ENCODE measurements at regions not wholly inside any gene's neighbourhood (a gene's known extent, or its start where the extent isn't known, plus 50 kb on each side); places are given as distances from the start of the nearest gene placed in this dataset.

DNA sequence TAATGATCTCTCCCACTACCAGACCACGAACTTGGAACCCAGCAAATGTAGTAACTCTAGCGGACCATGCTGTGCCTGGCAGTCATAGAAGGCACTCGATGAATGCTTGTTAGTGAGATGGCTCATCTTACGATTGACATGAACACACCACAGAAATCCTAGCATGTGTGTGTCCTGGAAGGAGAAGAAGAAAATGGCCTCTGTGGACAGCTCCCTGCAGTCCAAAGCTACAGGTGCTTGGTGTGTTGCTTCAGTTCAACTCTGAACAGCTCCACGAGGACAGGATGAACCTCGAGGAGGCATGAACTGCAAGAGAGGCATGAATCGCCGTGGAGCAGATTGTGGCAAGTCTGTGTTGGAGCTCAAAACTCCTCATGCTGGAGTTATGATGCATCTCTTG lies 93.5 kb downstream of the KLF6 start:
- no peak for DNase-seq (ENCODE audit: low spot score)

DNA sequence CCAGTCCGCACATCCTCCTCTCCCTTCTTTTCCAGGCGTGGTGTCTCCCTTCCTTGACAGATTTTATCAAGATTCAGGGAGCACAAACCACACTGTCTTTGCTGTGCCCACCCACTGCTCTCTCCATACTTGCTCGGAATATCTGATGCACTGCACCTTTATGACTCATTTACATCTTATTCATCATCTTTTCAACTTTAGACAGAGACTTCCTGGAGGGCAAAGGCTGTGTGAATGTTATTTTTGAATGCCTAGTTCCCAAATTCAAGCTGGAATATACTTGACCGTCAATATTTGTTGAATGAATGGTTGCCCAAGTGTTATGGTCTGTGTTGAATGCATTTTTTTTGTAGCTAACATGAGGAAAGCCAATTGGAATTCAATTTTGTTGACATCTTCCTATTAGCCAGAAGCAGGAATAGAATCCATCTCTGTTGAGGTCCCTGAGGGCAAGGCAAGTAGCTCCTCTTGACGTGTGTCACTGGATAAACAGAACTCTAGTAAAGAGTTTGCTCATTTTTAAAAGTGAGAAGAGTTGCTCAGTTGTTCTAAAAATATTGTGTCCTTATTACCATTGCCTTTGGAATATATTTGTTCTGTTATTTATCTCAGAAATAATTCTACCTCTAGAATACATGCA lies 95.0 kb downstream of the KLF6 start:
- DNase-seq (ENCODE audit: low spot score): no peak

DNA sequence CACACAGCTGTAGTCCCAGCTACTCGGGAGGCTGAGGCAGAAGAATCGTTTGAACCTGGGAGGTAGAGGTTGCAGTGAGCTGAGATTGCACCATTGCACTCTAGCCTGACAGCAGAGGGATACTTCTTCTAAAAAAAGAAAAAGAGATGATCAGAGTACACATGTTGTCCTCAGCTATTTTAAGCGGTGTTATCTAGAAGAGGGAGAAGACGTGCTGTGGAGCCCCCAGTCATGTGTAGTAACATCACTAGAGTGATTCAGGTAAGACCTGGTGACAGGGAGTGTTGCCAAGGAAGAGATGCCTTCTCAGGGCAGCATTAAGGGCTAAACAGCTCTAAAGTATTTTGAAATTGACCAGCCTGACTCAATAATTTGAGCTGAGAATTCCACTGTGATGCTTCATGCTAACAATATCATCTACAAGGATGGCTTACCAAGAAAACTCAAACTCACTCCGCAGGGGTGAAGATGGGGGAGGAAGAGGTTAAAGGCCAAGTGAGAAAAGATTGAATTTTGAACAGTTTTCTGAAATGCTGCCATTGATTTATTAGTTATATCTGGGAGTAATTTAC lies 97.4 kb downstream of the KLF6 start:
- DNase-seq (ENCODE audit: low spot score): no peak

DNA sequence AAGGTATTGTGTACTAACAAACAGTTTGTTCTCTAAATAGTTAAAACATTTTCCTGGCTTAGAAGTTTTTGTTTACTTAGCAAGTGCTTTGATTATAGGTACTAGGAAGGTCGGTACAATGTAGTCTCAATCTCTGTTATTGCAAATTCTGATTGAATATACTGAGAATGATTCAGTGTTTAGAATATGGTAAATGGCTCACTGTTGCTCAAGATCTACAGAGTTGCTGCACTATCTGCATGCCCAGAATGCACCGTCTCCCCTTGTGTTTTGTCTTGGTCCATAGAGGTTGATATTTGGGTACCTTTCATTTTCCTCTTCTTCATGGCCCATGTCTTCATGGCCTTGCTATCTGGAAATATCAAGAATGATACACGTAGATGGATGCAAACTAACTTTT lies 99.6 kb downstream of the KLF6 start:
- DNase-seq (ENCODE audit: low spot score): no peak

DNA sequence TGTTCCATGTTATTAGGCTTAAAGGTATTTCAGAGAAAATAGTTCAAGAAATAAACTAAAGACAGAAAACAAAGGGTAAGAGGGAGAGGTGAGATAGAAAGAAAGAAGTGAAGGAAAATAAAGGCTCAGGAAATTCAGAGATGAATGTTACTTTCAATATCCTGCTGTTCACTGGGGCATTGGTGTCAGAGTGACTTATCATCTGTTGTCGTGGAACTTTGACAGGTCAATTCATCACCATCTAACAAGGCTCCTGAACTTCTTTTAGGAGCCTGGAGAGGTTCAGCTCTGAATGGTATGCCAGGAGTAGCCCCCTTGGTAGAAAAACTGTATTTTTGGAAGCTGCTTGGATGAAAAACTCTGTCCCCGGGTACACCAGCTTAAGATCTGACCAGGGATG lies 100.1 kb downstream of the KLF6 start:
- DNase-seq (ENCODE audit: low spot score): no peak

DNA sequence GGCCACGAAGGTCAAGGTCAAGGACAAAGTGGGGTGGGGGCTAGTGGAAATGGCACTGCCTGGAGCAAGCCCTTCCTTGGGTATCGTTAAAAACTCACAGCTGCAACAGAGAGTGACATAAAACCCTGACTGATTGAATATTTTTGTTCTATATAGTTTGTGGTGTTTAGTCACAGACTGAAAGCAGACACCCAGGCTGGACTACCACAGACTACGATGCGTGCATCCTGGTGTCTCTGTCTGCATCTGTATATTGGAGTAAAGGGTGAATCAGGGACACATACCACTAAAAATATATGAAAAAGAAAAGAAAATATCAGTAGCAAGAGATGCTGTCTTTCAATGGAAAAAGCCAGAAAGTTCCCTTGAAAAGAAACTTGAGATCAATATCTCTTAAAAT lies 101.4 kb downstream of the KLF6 start:
- DNase-seq (ENCODE audit: low spot score): no peak

DNA sequence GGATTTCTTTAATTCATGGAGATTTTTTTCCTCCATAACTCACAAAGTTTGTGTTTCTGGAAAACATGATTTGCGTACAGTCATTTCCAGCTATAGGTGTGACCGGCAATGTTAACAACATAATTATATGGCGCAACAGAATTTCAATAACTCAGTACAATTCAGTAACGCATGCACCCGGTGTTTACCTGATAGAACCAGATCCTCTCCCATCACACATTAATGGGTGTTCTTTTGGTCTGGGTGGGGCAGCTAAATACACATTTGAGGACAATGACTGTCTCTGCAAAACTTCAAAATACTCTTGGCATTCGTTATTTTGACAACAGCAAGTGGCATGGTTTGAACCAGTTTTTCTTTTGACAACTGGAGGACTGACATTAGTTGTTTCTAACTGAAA lies 102.3 kb downstream of the KLF6 start:
- DNase-seq (ENCODE audit: low spot score): no peak

DNA sequence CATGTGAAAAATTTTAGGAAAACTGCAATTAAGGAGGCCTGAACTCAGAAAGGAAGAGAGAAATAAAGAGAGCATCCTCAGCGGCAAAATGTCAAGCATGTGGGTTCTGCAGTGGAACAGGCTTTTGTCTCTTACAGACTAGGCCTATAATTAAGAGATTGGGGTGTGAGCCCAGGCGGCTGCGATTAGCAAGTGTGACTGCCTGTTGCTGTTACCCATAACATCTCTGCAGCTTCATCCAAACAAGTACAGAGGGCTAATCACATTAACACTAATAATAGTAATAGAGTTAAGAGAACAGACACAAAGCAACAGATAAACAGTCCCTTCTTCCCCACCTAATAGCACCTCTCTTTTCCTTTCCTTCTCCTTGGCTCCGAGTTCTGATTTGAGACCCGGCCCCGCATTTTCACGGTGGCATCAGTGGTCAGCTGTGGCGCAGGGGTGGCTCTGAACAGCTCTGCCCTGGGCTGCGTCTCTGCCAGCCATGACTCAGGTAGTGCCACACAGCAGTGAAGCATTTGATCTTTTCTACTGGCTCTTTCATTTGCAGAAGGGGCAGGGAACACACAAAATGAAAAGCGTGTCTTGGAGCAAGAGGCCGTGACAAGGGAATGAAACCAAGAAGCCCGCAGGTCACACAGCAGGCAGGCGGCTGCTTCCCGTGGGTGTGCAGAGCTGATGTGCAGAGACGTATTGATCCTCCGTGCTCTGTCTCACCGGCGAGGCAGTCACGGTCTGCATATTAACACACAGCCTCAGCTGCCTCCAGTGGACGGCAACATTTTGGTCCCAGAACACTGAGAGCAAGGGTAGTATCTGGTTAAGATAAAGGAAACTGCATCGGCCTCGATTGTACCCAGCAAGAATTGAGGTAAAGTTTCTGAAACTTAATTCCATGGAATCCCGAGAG lies 103.1 kb downstream of the KLF6 start:
- DNase-seq (ENCODE audit: low spot score): no peak

DNA sequence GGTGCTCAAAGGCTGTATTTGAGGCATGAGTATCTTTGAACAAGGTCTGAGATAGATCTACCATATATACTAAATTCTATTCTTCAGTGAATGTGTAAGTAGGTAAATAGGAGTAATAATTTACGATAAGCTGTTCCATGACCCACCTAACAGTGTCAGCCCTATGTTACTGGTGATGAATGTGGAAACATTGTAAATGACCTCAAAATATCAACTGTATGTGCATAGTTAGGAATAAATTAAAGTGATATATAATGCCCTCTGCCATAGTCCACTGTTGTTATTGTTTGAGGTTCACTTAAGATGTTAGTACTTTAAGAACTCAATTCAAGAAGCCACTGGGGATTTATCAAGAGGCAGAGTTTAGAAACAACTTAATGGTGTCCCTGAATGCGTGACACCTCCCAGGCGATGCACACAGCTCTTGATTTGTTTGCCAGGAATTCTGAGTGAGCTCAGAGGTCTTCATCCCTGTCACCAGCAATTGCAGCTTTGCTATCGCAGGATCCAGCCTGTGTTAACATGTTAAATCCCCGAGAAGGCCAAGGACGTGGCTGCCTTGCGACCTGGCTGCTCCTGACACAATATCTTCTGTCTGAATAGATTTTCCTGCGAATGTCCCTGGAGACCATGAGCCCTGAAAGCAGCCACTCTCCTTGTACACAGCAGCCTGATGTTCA lies 104.9 kb downstream of the KLF6 start:
- DNase-seq (ENCODE audit: low spot score): no peak

DNA sequence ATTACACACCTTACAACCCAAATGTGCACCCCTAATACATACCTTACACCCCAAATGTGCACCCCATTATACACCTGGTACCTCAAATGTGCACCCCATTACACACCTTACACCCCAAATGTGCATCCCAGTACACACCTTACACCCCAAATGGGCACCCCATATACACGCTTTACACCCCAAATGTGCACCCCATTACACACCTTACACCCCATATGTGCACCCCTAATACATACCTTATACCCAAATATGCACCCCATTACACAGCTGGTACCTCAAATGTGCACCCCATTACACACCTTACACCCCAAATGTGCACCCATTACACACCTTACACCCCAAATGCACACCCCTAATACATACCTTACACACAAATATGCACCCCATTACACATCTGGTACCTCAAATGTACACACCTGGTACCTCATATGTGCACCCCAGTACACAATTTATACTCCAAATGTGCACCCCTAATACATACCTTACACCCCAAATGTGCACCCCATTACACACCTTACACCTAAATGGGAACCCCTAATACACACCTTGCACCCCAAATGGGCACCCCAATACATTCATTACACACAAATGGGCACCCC lies 106.3 kb downstream of the KLF6 start:
- DNase-seq (ENCODE audit: low spot score): no peak

DNA sequence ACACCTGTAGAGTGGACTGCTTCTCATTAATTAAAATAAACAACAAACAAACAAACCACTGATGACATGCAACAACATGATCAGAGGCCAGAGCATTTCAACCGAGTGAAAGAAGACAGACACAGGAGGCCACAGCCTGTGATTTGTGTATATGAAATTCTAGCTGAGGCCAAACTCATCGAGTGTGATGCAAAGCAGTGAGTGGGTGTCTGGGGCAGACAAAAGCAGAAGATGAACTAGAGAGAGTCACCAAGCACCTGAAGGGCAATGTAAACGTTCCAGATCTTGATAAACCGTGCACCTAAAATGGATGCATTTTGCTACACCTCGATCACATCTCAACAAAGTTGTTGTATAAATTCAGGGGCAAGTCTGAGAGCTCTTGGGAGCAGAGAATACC lies 108.4 kb downstream of the KLF6 start:
- no peak for DNase-seq (ENCODE audit: low spot score)

DNA sequence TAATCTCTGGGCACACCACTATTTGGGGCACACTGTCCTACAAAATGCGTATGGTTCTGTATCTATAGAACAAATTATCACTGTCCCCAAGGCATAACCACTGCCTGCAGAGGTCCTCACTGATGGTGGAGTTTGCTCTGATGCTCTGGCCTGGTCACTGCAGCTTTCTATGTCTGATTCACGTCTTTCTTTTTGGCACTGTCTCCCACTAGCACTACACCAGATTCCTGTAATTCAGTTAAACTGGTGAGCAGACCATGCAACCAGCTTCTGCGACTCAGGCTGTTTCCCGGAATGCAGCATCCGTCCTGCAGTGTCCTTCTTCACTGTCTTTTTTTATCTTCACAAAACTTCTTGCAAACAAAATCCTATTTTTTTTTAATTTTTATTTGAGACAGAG lies 112.8 kb downstream of the KLF6 start:
- no peak for DNase-seq (ENCODE audit: low spot score)

DNA sequence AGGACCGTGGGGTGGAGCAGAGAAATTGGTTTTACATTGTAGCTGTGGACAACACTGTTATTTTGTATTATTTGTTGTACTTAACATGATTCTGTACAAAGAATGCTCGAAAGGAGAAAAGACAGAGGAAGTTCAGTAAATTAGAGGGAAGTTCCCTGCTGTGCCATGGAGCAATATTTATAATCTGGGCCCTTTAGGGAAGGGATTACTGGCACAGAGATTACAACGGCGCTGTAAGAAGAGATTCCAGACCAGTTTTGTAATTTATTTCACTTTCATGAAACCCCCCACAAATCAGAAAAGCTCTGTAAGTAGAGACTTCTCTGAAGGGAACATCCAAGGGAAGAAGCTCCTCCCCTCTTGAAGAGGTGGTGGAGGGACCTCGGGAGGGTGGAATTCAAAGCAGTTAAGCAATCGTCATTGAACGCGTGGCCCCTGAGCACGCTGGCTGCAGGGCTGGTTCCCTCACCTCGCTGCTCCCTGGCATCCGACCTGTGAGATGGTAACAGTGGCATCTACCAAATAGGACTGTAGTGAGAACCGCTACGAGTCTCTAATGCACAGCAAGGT lies 113.5 kb downstream of the KLF6 start:
- DNase-seq (ENCODE audit: low spot score): no peak

DNA sequence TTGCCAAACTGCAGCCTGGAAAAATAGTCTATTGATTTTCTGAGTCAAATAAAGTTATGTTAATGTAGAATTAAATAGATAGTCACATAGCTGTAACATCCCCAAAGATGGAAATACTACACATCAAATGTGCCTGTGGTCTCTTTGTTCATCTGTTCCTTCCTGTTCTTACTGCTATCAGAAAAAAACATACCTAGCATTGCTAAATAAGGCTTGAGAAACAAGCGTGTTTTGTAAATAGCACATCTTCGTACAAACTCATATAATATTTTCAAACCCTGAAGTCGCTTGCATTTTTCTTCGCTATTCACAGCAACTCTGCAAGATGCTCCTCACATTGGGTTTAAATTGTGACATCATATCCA lies 116.1 kb downstream of the KLF6 start:
- DNase-seq (ENCODE audit: low spot score): peak; percentile 56

DNA sequence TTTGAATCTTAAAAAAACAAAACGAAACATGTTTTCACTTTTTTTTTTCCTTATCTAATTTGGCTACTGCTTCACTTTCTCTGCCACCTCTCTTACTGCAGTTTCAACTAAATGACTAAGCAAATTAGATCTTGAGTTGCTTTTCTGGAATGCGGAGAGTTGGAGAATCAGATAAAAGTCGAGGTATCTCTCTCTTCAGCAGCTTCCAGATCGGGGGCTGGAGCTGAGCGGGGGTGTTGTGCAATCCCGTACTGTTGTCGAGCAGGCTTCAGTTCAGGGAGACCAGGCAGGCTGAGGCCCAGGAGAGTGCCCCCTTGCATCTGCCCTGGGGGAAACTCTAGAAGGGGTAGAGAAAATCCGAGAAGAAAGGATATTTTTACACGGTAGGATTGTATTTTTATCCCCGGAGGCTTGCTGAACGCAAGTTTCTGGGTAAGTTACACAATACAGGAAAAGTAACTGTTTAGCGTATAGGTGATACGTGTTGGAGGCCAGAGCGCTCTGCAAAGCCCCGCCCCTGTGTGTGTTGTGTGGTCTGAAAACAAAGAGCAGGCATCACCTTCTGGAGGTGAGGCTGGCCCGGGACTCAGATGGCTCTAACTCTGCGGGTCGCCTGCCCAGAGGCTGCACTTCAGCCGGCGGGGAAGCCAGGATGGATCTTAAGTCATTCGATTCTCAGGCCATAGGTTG lies 116.6 kb downstream of the KLF6 start:
- DNase-seq (ENCODE audit: low spot score): peak; percentile 75

DNA sequence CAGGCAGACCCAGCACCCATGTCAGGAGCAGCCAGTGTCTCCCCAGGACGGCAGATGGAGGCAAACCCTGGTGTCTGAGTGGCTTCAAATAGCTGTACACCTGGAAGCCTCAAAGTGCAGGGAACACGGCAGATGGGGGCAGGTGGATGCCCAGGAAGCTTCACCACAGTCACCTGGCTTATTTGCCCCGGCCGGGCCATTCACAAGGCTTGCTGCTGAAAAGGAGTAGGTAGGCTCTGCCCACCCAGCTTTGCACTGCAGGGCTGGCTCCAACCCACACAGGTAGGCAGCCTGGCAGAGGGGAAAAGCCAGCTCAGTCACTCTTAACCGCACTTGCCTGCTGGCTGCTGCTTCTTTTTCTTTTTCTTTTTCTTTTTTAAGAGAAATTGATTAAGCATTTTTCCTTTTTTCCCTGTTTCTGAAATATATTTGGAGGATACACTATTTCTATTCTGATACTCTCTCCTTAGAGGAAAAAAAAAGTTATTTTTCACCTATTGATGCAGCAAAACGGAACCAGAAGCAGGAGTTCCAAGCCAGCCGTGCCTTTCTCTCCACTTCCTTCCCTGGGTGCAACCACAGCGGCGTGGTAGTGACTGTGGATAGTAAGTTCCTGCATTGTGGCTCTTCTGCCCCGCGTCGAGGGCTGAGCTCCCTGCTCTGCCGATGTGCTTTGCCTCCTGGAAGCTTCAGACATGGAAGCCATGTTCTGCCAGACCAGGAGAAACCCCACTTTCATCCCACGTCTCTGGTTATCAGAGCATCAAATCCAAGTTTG lies 118.3 kb downstream of the KLF6 start:
- DNase-seq (ENCODE audit: low spot score): peak; percentile 38

DNA sequence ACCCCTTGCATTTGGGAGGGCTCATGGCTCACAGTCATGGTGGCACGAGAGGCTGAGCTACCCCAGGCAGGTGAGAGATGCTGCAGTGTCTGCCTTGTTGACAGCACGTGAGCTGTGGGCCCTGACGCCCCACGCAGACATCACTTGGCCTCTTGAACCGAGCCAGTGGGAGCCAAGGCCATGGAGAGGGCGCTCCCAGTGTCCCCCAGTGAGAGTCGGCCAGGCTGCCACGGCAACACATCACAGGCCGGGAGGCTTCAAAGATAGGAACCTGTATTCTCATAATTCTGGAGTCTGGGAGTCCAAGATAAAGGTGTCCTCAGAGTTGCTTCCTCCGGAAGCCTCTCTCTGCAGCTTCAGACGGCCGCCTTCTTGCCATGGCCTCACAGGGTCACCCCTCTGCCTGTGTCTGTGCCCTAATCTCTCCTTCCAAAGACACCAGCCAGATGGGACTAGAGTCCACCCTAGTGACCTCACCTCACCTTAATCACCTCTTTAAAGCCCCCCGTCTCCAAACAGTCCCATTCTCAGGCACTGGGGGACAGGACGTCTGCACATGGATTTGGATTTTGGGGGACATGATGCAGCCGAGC lies 119.6 kb downstream of the KLF6 start:
- no peak for DNase-seq (ENCODE audit: low spot score)

DNA sequence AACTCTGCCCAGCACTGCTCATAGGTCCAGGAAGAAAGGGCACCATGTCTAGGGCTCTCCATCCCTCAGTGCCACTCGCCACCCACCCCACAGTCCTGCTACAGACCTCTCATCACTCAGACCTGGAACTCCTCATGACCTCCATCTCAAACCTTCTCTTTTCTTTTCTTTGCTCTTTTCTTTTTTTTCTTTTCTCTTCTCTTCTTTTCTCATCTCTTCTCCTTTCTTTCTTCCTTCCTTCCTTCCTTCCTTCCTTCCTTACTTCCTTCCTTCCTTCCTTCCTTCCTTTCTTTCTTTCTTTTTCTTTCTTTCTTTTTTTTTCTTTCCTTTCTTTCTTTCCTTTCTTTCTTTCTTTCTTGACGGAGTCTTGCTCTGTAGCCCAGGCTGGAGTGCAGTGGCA lies 122.2 kb downstream of the KLF6 start:
- no peak for DNase-seq (ENCODE audit: low spot score)

DNA sequence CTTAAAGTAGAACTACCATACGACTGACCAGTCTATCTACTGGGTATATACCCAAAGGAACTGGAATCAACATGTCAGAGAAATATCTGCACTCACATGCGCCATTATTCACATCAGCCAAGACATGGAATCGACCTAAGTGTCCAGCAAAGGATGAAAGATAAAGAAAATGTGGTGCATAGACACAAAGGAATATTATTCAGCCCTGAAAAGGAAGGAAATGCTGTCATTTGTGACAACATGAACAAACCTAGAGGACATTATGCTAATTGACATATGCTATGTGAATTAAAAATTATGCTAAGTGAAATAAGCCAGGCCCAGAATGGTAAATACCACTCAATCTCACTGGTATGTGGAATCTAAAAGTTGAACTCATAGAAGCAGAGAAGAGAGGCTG lies 123.7 kb downstream of the KLF6 start:
- DNase-seq (ENCODE audit: low spot score): no peak

DNA sequence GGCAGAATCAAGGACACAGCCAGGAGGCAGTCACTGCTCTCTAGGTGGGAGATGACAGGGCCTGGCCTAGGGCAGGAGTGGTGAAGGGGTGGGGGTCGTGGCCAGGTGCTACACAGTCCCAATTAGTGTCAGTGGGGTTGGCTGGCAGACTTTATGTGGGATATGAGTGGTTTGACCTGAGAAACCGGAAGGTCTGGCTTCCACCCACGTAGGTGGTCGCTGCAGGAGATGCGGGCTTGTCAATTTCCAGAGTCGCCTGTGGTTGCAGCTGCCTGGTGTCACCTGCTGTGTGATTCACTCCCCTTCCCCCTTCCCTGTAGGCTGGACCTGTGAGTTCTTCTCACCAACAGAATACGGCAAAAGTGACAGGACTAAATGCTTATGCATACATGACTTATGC lies 124.3 kb downstream of the KLF6 start:
- no peak for DNase-seq (ENCODE audit: low spot score)

Data from CD4-positive, alpha-beta T cell treated with Interleukin-2 at 100 ng/mL for 4 hours (primary cell).